Astrocyte of the spinal cord (primary cell): ENCODE measurements at regions not wholly inside any gene's neighbourhood (a gene's known extent, or its start where the extent isn't known, plus 50 kb on each side); places are given as distances from the start of the nearest gene placed in this dataset.

Source experiments
- DNase-seq: peaks from one replicate; pipeline ENCODE4 v3.0.0; 2011; ENCODE audit warnings: low read depth, low spot score
- H3K4me3 ChIP-seq: 2 replicates; pipeline ENCODE4 v1.5.1; 2011; ENCODE audit warnings: low read depth, mild to moderate bottlenecking, low read length, moderate library complexity
- in situ Hi-C: cut with HindIII; loops from 2 replicates; pipeline ENCODE4 v1.10.0; 2017; ENCODE audit warnings: low sequenced_read_pairs
- TF ChIP-seq, protein P1 (sequence below): IDR thresholded peaks from 2 replicates; pipeline ENCODE4 v1.5.1; 2012; ENCODE audit warnings: low read depth, mild to moderate bottlenecking, low read length, inconsistent platforms

DNA sequence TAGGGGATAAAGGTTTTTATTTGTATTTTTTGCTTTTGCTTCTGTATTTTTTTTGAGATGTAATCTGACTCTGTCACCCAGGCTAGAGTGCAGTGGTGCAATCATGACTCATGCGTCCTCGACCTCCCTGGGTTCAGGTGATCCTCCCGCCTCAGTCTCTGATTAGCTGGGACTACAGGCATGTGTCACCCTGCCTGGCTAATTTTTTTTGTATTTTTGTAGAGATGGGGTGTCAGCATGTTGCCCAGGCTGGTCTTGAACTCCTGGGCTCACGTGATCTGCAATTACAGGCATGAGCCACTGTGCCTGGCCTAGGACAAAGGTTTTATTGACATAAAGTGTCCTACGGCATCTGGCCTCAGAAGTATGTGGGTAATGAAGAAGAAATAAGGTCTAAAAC lies 297.1 kb upstream of the C9orf72 start:
- no peak overlapping the region for H3K4me3 ChIP-seq
- TF ChIP-seq, protein P1, sequence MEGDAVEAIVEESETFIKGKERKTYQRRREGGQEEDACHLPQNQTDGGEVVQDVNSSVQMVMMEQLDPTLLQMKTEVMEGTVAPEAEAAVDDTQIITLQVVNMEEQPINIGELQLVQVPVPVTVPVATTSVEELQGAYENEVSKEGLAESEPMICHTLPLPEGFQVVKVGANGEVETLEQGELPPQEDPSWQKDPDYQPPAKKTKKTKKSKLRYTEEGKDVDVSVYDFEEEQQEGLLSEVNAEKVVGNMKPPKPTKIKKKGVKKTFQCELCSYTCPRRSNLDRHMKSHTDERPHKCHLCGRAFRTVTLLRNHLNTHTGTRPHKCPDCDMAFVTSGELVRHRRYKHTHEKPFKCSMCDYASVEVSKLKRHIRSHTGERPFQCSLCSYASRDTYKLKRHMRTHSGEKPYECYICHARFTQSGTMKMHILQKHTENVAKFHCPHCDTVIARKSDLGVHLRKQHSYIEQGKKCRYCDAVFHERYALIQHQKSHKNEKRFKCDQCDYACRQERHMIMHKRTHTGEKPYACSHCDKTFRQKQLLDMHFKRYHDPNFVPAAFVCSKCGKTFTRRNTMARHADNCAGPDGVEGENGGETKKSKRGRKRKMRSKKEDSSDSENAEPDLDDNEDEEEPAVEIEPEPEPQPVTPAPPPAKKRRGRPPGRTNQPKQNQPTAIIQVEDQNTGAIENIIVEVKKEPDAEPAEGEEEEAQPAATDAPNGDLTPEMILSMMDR: no peak
- in situ Hi-C loops: no loop called here
- no peak for DNase-seq

DNA sequence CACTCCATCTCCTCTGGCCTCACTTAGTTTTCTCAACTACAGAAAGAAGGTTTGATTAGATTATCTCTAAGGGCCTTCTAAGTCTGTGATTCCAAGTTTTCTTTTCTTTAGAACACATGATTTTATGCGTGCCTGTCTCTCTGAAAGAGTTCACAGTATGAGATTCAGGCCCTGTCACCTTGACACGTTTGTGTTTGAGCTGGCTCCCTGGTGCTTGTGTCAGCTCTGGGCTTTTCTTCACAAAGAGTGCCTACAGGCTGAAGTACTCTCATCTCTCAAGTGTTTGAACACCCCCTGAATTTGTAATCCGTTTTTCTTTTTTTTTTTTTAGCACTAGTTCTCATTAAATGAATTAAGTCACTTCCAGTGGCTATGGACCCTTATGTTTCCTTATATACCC lies 306.9 kb upstream of the C9orf72 start:
- DNase-seq: no peak
- TF ChIP-seq, protein P1: no peak
- no peak overlapping the region for H3K4me3 ChIP-seq
- in situ Hi-C loops: no loop called here

DNA sequence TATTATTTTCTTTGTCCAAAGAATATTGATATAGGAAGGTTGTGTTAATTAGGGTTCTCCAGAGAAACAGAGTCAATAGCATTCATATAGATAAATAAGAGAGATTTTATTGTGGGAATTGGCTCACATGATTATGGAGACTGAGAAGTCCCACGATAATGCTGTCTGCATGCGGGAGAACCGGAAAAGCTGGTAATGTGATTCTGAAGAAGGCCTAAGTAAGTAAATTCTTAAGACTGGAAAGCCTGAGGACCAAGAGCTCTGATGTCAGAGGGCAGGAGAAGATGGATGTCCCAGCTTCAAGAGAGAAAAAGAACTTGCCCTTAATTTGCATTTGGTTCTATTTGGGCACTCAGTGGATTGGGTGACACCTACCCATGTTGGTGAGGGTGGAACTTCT lies 307.4 kb upstream of the C9orf72 start:
- in situ Hi-C loops: no loop called here
- TF ChIP-seq, protein P1: no peak
- no peak for DNase-seq
- H3K4me3 ChIP-seq: no peak overlapping the region

DNA sequence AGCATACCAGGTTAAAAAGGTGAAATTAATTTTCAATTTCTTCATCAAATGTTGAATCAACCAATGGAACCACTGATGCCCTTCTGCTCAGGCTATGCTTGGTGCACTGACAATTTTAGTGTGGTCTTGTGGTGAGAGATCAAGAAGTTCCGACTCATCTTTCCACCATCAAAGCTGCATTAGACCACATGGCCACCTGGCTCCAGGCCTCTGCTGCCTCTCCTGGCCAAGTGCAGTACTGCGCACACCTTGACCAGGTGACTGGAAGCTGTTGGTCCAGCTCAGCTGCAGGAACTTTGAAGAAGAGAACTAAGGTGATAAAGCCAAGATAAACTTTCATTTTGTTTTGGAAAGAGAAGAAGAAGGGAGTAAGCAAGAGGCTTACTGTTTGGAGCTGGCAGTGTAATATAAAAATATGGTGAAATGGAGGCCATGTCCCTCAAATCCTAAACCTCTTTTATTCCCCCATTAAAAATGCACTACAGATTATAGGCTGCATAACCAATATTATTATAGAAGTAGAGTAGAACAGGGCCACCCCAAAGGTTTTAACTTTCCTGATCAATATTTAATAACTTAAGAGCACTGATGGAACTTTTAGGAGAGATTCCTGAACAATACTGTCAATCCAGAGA lies 315.5 kb upstream of the C9orf72 start:
- DNase-seq: no peak
- TF ChIP-seq, protein P1: peak; percentile 81
- in situ Hi-C loops: no loop called here
- H3K4me3 ChIP-seq: no peak overlapping the region

DNA sequence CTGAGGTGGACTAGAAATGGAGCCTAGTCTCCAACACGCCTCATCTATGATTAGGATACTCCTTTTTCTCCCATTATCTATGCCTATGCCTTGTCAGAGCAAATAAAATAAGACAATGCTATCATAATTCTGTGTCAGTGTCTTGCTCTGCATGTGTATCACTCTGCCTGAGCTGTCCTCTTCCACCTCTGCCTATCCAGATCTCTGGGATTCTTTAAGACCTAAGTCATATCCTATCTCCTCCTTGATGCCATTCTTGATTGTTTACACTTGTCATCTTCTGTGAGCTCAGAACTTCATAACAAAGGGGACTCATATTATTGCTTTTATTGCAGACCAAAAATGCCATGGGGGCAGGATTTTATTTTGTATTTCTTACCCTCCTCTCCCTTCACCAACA lies 351.2 kb upstream of the C9orf72 start:
- H3K4me3 ChIP-seq: no peak overlapping the region
- DNase-seq: no peak
- in situ Hi-C loops: no loop called here
- TF ChIP-seq, protein P1: no peak

DNA sequence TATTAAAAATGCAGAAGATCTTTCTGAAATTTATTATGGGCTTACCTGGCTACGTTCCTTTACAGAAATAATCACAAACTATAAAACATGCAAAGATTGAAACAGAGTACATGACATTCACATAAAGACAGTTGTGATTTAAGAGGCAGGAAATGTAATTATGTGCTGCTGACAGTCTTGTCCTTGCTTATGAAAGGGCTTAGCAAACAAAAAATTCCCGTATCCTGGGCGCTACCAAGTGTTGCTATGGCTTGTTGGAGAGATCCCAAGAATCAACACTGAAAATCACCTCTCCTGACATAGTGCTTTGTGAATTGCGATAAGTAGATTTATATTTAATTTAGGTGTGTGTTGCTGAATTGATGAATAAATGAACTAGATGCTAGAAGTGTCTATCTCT lies 352.5 kb upstream of the C9orf72 start:
- DNase-seq: no peak
- no peak overlapping the region for H3K4me3 ChIP-seq
- in situ Hi-C loops: no loop called here
- TF ChIP-seq, protein P1: no peak
